GM12878 (cell line): ENCODE measurements at regions not wholly inside any gene's neighbourhood (a gene's known extent, or its start where the extent isn't known, plus 50 kb on each side); places are given as distances from the start of the nearest gene placed in this dataset.

ENCODE experiments used
- ATAC-seq: fragments of 200-7000 bp; cut with Tn5 transposase; 3 replicates; pipeline ENCODE4 v1.9.1; 2020; ENCODE audit warnings: mild to moderate bottlenecking, moderate library complexity
- BruUV-seq: library from RNA; stranded (reverse); fragments of 400-500 nt; replicated peaks from 2 replicates; lab custom pipeline; 2021; lab: Mats Ljungman, UMichigan
- CTCF ChIA-PET: fragments of 300-600 bp; sonication (Branson Sonifier 250); formaldehyde crosslinking; extraction: SDS; loops from one replicate; lab custom pipeline; 2021; ENCODE audit warnings: inconsistent platforms; lab: Yijun Ruan, JAX
- POLR2A ChIA-PET: fragments of 350-600 bp; formaldehyde crosslinking; extraction: SDS; loops from one replicate; lab custom pipeline; 2021; ENCODE audit warnings: inconsistent platforms; lab: Charles Lee
- RAD21 ChIA-PET: fragments of 300-600 bp; sonication (Branson Sonifier 250); formaldehyde crosslinking; loops from one replicate; lab custom pipeline; 2023; ENCODE audit warnings: antibody characterized with exemption; ENCODE audit not compliant: unreplicated experiment; lab: Charles Lee
- SMC1A ChIA-PET: fragments of 300-600 bp; sonication (Branson Sonifier 250); formaldehyde crosslinking; loops from one replicate; lab custom pipeline; 2023; ENCODE audit not compliant: unreplicated experiment, uncharacterized antibody; lab: Charles Lee
- DNase-seq: peaks from one replicate; pipeline ENCODE4 v3.0.0-alpha.2; 2011; ENCODE audit warnings: low read depth, low spot score
- FAIRE-seq: peaks from 3 replicates; lab custom pipeline; 2011; peaks lifted over from hg19 to GRCh38; lab: Jason Lieb, UNC
- H2AFZ ChIP-seq: 2 replicates; pipeline ENCODE4 v1.6.0; 2011; ENCODE audit warnings: low read depth, low read length, control low read depth; ENCODE audit not compliant: control insufficient read depth
- H3K27ac ChIP-seq: 2 replicates; pipeline ENCODE4 v1.5.1; 2011; ENCODE audit warnings: control low read depth; ENCODE audit not compliant: control insufficient read depth, insufficient read depth
- H3K27me3 ChIP-seq, 2 experiments: replicated peaks in 1 of 2; 2 replicates each; pipeline versions ENCODE4 v1.6.0 to v1.6.1; 2011; ENCODE audit warnings: low read length in 1 of 2; ENCODE audit not compliant: control insufficient read depth in 2 of 2, insufficient read depth in 2 of 2
- H3K36me3 ChIP-seq, 2 experiments: 2 replicates each; pipeline ENCODE4 v1.5.1; 2011; ENCODE audit warnings: low read length in 1 of 2; ENCODE audit not compliant: control insufficient read depth in 2 of 2, insufficient read depth in 2 of 2
- H3K4me1 ChIP-seq: 2 replicates; pipeline ENCODE4 v1.6.1; 2011; ENCODE audit warnings: mild to moderate bottlenecking, low read length, moderate library complexity, mixed read lengths; ENCODE audit not compliant: control insufficient read depth, insufficient read depth
- H3K4me2 ChIP-seq: 2 replicates; pipeline ENCODE4 v1.6.0; 2011; ENCODE audit warnings: control low read depth; ENCODE audit not compliant: control insufficient read depth, insufficient read depth
- H3K4me3 ChIP-seq: fragments of 200-600 bp; sonication (generic); 2 replicates; pipeline ENCODE4 v1.5.1; 2016
- H3K79me2 ChIP-seq: 2 replicates; pipeline ENCODE4 v1.6.0; 2011; ENCODE audit warnings: low read length; ENCODE audit not compliant: control insufficient read depth, insufficient read depth
- H3K9ac ChIP-seq: 2 replicates; pipeline ENCODE4 v1.8.0; 2011; ENCODE audit warnings: low read length, control low read depth, mixed read lengths; ENCODE audit not compliant: control insufficient read depth, insufficient read depth
- H3K9me3 ChIP-seq: replicated peaks from 3 replicates; pipeline ENCODE4 v1.5.1; 2011; ENCODE audit warnings: mild to moderate bottlenecking, low read length; ENCODE audit not compliant: control insufficient read depth, insufficient read depth
- H4K20me1 ChIP-seq: 2 replicates; pipeline ENCODE4 v1.6.0; 2011; ENCODE audit not compliant: control insufficient read depth, insufficient read depth
- ATF7 ChIP-seq: fragments of 450-650 bp; IDR thresholded peaks from 2 replicates; pipeline ENCODE4 v1.6.1; 2016; ENCODE audit warnings: low read depth, mild to moderate bottlenecking
- BACH1 ChIP-seq: fragments of 450-650 bp; IDR thresholded peaks from 2 replicates; pipeline ENCODE4 v1.6.1; 2017; ENCODE audit warnings: mild to moderate bottlenecking, borderline replicate concordance
- EED ChIP-seq: sonication (generic); IDR thresholded peaks from 2 replicates; pipeline ENCODE4 v1.6.1; 2016; ENCODE audit warnings: antibody characterized with exemption, low read depth
- EZH2 ChIP-seq: IDR thresholded peaks from 2 replicates; pipeline ENCODE4 v1.6.1; 2012; ENCODE audit warnings: low read depth, mild to moderate bottlenecking, control low read depth, inconsistent platforms, low read length, borderline replicate concordance; ENCODE audit not compliant: control insufficient read depth
- IKZF2 ChIP-seq, 2 experiments: fragments of 450-650 bp; IDR thresholded peaks; 2 replicates each; pipeline ENCODE4 v1.6.1; 2017; ENCODE audit warnings: mild to moderate bottlenecking in 2 of 2, moderate library complexity in 2 of 2
- MAX ChIP-seq: IDR thresholded peaks from 2 replicates; pipeline ENCODE4 v1.6.1; 2012; ENCODE audit warnings: low read depth, low read length, improper control_type of control experiment
- NBN ChIP-seq: fragments of 450-650 bp; IDR thresholded peaks from 2 replicates; pipeline ENCODE4 v1.6.1; 2016
- RCOR1 ChIP-seq: conservative IDR thresholded peaks from 2 replicates; pipeline ENCODE4 v1.6.1; 2012; ENCODE audit warnings: low read depth, low read length, improper control_type of control experiment
- SREBF2 ChIP-seq: IDR thresholded peaks from 2 replicates; pipeline ENCODE4 v1.6.1; 2012; ENCODE audit warnings: mild to moderate bottlenecking, low read length
- STAT1 ChIP-seq: fragments of 450-650 bp; conservative IDR thresholded peaks from 2 replicates; pipeline ENCODE4 v1.6.1; 2014; ENCODE audit warnings: antibody characterized with exemption, mild to moderate bottlenecking
- TBL1XR1 ChIP-seq: IDR thresholded peaks from 2 replicates; pipeline ENCODE4 v1.6.1; 2012; ENCODE audit warnings: low read depth, low read length, improper control_type of control experiment
- WGBS: methylation state at CpG from one replicate; pipeline ENCODE4 v1.1.6; 2016; ENCODE audit warnings: low lambda C conversion rate; ENCODE audit not compliant: insufficient replicate concordance, insufficient coverage; ENCODE audit errors: missing lambda C conversion rate; 5-methylcytosine and 5-hydroxymethylcytosine counted together
- in situ Hi-C: fragments of 300-500 bp; cut with MboI; formaldehyde crosslinking; loops from 9 replicates; pipeline ENCODE4 v1.14.3; 2018; ENCODE audit warnings: mixed read lengths
- intact Hi-C: fragments of 100-400 bp; cut with micrococcal nuclease; formaldehyde crosslinking; loops from one replicate; pipeline ENCODE4 v1.14.2; 2022; ENCODE audit not compliant: unreplicated experiment
- TF ChIP-seq, protein P1 (sequence below): fragments of 450-650 bp; IDR thresholded peaks from 2 replicates; pipeline ENCODE4 v1.6.1; 2017; ENCODE audit warnings: mild to moderate bottlenecking, moderate library complexity
- TF ChIP-seq, protein P2 (sequence below): fragments of 450-650 bp; IDR thresholded peaks from 2 replicates; pipeline ENCODE4 v1.6.1; 2016; ENCODE audit warnings: mild to moderate bottlenecking
- TF ChIP-seq, protein P3 (sequence below): fragments of 450-650 bp; IDR thresholded peaks from 2 replicates; pipeline ENCODE4 v1.6.1; 2017; ENCODE audit warnings: mild to moderate bottlenecking, moderate library complexity

GRCh38 chr1:181148636-181149035, 60.1 kb downstream of the IER5 start:
- Histone ChIP-seq H3K4me1 (peaks cover 48% of the 10 kb centered on the region), H3K9me3 (no peaks in the 10 kb centered on the region; the same call in 2 of the 3 replicates), H2AFZ (no peak overlapping the region), H3K79me2 (no peaks in the 10 kb centered on the region), H3K27me3 (no peaks in the 10 kb centered on the region), H4K20me1 (no peaks in the 10 kb centered on the region), H3K9ac (no peak overlapping the region), H3K4me2 (no peak overlapping the region), H3K4me3 (no peak overlapping the region), H3K27ac (no peak overlapping the region), H3K36me3 (no peaks in the 10 kb centered on the region)
- RAD21 ChIA-PET: interaction anchor here (0.7 to 5.6 kb wide), 8 partner anchors 6 to 267 kb away, joined by 3 to 72 read pairs (median 6); no protein-coding TSS in a partner anchor
- WGBS: 60% methylated on average over 3 of the region's 3 CpGs
- SMC1A ChIA-PET: interaction anchor here (0.7 to 36.3 kb wide), 11 partner anchors 8 to 267 kb away, joined by 3 to 1399 read pairs (median 6); partner anchors contain the start of gene IER5
- in situ Hi-C loops (no loop called here), intact Hi-C loops (loop anchor here (10.0 kb wide), 1 partner anchor 514 kb away; the partner anchor contains the start of gene XPR1)
- no TSS peak for BruUV-seq
- POLR2A ChIA-PET: interaction anchor here (1.6 to 6.3 kb wide), 3 partner anchors 8 to 124 kb away, joined by 3 to 33 read pairs (median 5); no protein-coding TSS in a partner anchor
- TF ChIP-seq MAX (no peak), ATF7 (no peak), EZH2 (no peak), BACH1 (no peak), STAT1 (no peak), NBN (no peak), EED (no peak), SREBF2 (no peak), RCOR1 (no peak), TBL1XR1 (no peak), IKZF2 (IDR thresholded peaks at IDR 0.05) (no peak)
- TF ChIP-seq, protein P1, sequence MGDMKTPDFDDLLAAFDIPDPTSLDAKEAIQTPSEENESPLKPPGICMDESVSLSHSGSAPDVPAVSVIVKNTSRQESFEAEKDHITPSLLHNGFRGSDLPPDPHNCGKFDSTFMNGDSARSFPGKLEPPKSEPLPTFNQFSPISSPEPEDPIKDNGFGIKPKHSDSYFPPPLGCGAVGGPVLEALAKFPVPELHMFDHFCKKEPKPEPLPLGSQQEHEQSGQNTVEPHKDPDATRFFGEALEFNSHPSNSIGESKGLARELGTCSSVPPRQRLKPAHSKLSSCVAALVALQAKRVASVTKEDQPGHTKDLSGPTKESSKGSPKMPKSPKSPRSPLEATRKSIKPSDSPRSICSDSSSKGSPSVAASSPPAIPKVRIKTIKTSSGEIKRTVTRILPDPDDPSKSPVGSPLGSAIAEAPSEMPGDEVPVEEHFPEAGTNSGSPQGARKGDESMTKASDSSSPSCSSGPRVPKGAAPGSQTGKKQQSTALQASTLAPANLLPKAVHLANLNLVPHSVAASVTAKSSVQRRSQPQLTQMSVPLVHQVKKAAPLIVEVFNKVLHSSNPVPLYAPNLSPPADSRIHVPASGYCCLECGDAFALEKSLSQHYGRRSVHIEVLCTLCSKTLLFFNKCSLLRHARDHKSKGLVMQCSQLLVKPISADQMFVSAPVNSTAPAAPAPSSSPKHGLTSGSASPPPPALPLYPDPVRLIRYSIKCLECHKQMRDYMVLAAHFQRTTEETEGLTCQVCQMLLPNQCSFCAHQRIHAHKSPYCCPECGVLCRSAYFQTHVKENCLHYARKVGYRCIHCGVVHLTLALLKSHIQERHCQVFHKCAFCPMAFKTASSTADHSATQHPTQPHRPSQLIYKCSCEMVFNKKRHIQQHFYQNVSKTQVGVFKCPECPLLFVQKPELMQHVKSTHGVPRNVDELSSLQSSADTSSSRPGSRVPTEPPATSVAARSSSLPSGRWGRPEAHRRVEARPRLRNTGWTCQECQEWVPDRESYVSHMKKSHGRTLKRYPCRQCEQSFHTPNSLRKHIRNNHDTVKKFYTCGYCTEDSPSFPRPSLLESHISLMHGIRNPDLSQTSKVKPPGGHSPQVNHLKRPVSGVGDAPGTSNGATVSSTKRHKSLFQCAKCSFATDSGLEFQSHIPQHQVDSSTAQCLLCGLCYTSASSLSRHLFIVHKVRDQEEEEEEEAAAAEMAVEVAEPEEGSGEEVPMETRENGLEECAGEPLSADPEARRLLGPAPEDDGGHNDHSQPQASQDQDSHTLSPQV: no peak
- TF ChIP-seq, protein P2, sequence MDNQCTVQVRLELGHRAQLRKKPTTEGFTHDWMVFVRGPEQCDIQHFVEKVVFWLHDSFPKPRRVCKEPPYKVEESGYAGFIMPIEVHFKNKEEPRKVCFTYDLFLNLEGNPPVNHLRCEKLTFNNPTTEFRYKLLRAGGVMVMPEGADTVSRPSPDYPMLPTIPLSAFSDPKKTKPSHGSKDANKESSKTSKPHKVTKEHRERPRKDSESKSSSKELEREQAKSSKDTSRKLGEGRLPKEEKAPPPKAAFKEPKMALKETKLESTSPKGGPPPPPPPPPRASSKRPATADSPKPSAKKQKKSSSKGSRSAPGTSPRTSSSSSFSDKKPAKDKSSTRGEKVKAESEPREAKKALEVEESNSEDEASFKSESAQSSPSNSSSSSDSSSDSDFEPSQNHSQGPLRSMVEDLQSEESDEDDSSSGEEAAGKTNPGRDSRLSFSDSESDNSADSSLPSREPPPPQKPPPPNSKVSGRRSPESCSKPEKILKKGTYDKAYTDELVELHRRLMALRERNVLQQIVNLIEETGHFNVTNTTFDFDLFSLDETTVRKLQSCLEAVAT: no peak
- TF ChIP-seq, protein P3, sequence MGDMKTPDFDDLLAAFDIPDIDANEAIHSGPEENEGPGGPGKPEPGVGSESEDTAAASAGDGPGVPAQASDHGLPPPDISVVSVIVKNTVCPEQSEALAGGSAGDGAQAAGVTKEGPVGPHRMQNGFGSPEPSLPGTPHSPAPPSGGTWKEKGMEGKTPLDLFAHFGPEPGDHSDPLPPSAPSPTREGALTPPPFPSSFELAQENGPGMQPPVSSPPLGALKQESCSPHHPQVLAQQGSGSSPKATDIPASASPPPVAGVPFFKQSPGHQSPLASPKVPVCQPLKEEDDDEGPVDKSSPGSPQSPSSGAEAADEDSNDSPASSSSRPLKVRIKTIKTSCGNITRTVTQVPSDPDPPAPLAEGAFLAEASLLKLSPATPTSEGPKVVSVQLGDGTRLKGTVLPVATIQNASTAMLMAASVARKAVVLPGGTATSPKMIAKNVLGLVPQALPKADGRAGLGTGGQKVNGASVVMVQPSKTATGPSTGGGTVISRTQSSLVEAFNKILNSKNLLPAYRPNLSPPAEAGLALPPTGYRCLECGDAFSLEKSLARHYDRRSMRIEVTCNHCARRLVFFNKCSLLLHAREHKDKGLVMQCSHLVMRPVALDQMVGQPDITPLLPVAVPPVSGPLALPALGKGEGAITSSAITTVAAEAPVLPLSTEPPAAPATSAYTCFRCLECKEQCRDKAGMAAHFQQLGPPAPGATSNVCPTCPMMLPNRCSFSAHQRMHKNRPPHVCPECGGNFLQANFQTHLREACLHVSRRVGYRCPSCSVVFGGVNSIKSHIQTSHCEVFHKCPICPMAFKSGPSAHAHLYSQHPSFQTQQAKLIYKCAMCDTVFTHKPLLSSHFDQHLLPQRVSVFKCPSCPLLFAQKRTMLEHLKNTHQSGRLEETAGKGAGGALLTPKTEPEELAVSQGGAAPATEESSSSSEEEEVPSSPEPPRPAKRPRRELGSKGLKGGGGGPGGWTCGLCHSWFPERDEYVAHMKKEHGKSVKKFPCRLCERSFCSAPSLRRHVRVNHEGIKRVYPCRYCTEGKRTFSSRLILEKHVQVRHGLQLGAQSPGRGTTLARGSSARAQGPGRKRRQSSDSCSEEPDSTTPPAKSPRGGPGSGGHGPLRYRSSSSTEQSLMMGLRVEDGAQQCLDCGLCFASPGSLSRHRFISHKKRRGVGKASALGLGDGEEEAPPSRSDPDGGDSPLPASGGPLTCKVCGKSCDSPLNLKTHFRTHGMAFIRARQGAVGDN: no peak
- no peak for ATAC-seq
- DNase-seq: no peak
- FAIRE-seq: no peak
- CTCF ChIA-PET: interaction anchor here (1.0 to 36.6 kb wide), 8 partner anchors 7 to 633 kb away, joined by 3 to 1067 read pairs (median 7); partner anchors contain the start of gene IER5
